ENCODE measurements at regions not wholly inside any gene's neighbourhood (a gene's known extent, or its start where the extent isn't known, plus 50 kb on each side); places are given as distances from the start of the nearest gene placed in this dataset.

- no peak for TF ChIP-seq POLR2AphosphoS5 (IDR thresholded peaks at IDR 0.05; ENCODE audit: low read depth, low read length)
- no peak for TF ChIP-seq POLR2A (IDR thresholded peaks at IDR 0.05; ENCODE audit: low read depth, low read length)
Observed at GRCh38 chr14:101254805-101255764, 306.2 kb upstream of the DIO3 start.

Data from GM12892 (cell line).